ENCODE measurements at regions not wholly inside any gene's neighbourhood (a gene's known extent, or its start where the extent isn't known, plus 50 kb on each side); places are given as distances from the start of the nearest gene placed in this dataset.

GRCh38 chr13:20340759-20341171 lies 108.6 kb upstream of the GJB6 start:
- H3K4ac ChIP-seq (ENCODE audit: low read depth, low read length): no peak overlapping the region
- no peak overlapping the region for H4K91ac ChIP-seq (ENCODE audit: low read depth, low read length)
- H4K12ac ChIP-seq (ENCODE audit: low read depth, low read length): no peak overlapping the region
- no peak overlapping the region for H2BK120ac ChIP-seq (ENCODE audit: insufficient read depth, low read length, poor library complexity)
- no peak overlapping the region for H4K8ac ChIP-seq (ENCODE audit: low read depth, low read length)
- no peak overlapping the region for H2AK5ac ChIP-seq (ENCODE audit: low read length)
- H2AFZ ChIP-seq (ENCODE audit: insufficient read depth, low read length, poor library complexity): no peak overlapping the region
- no peak overlapping the region for H3K23ac ChIP-seq (ENCODE audit: low read length)
- H3K36me3 ChIP-seq (ENCODE audit: control insufficient read depth in 1 of 2, insufficient read depth in 2 of 2, low read length in 2 of 2): no peaks in the 10 kb centered on the region
- H3K4me1 ChIP-seq (ENCODE audit: control insufficient read depth in 1 of 2, insufficient read depth in 2 of 2, low read length in 2 of 2): peaks cover 7 to 9% of the 10 kb centered on the region in 2 experiments
- no peak overlapping the region for H3K27ac ChIP-seq (ENCODE audit: low read depth, low read length)
- peak in 1 of 2 donors; percentile 14 for DNase-seq
- H2BK12ac ChIP-seq (ENCODE audit: low read length): no peak overlapping the region
- H3K27me3 ChIP-seq (ENCODE audit: insufficient read depth, low read length): no peaks in the 10 kb centered on the region
- H3K79me1 ChIP-seq (ENCODE audit: low read length): no peaks in the 10 kb centered on the region
- no peak overlapping the region for H2BK5ac ChIP-seq (ENCODE audit: low read depth, low read length, poor library complexity)
- no peak overlapping the region for H3K14ac ChIP-seq (ENCODE audit: low read length)
- no peak overlapping the region for H3K4me2 ChIP-seq (ENCODE audit: low read length)
- H3K18ac ChIP-seq (ENCODE audit: low read length): no peak overlapping the region
- no peak overlapping the region for H3K4me3 ChIP-seq (ENCODE audit: low read depth, low read length)
- WGBS (ENCODE audit: extremely low coverage, insufficient coverage, insufficient read length): no CpG with 5 or more reads among the region's 10 CpGs
- H3K79me2 ChIP-seq (ENCODE audit: control insufficient read depth, insufficient read depth, low read length, poor library complexity): no peaks in the 10 kb centered on the region
- no peak overlapping the region for H3K9ac ChIP-seq (ENCODE audit: low read length)
- no peaks in the 10 kb centered on the region for H3K9me3 ChIP-seq (ENCODE audit: insufficient read depth, low read depth, low read length)

DNA sequence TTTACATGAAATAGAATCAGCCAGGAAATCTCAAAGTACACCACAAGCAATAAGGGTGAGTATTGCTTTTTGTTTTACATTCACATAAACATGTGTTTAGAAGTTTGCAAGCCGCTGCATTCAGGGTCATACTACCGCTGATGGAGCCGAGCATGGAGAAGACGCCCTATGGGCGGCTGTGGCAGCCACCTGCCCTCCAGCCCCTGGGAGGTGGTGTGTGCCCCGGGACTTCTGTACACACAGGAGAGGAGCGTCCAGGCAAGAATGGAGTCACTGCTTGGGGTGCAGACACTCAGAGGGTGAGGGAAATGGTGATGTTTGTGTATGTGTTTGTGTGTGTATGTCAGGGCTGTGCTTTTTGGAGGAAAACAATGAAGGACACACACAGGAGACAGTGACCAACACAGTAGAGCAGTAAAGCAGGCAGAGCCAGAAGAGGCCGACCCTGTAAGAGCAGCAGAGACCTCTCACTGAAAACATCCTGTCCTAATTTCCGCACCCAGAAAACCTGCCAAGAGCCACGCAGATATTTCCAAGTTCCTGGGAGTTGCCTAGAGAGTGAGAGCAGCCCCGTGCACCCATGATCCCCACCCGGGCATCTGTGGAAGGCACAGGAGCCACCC lies 108.1 kb upstream of the GJB6 start:
- H3K27me3 ChIP-seq (ENCODE audit: insufficient read depth, low read length): no peaks in the 10 kb centered on the region
- no CpG with 5 or more reads among the region's 12 CpGs for WGBS (ENCODE audit: extremely low coverage, insufficient coverage, insufficient read length)

DNA sequence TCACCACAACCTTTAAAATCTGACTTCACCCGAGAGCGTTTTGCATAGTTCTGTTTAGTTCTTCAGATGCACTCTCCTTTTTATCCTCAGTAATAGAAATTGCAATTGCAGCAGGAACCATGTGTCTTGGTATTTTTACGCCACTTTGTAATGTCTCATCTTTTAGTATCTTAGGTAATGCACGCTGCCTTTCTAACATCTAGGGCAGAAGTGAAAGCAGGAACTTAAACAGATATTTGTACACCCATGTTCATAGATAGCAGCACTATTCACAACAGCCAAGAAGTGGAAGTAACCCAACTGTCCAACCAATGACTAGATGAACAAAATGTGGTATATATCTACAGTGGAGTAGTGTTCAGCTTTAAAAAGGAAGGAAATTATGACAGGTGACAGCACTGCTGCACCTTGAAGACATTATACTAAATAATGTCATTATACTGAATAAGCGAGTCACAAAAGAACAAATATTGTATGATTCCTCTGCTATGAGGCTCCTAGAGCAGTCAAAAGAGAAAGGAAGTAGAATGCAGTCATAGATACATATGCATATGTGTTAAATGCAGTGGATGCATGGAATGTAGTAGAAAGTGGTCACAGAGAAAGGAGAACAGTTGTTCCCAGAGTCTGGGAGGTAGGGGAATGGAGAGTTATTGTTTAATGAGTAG lies 105.9 kb upstream of the GJB6 start:
- no peak overlapping the region for H2BK5ac ChIP-seq (ENCODE audit: low read depth, low read length, poor library complexity)
- no CpG with 5 or more reads among the region's 5 CpGs for WGBS (ENCODE audit: extremely low coverage, insufficient coverage, insufficient read length)
- no peak for DNase-seq
- H3K9ac ChIP-seq (ENCODE audit: low read length): no peak overlapping the region
- peaks cover 4% of the 10 kb centered on the region for H3K79me1 ChIP-seq (ENCODE audit: low read length)
- no peaks in the 10 kb centered on the region for H3K79me2 ChIP-seq (ENCODE audit: control insufficient read depth, insufficient read depth, low read length, poor library complexity)
- H4K12ac ChIP-seq (ENCODE audit: low read depth, low read length): no peak overlapping the region
- H3K9me3 ChIP-seq (ENCODE audit: insufficient read depth, low read depth, low read length): no peaks in the 10 kb centered on the region
- H2AFZ ChIP-seq (ENCODE audit: insufficient read depth, low read length, poor library complexity): no peak overlapping the region
- H2AK5ac ChIP-seq (ENCODE audit: low read length): no peak overlapping the region
- H3K18ac ChIP-seq (ENCODE audit: low read length): no peak overlapping the region
- no peaks in the 10 kb centered on the region for H3K27me3 ChIP-seq (ENCODE audit: insufficient read depth, low read length)
- H3K4me1 ChIP-seq (ENCODE audit: control insufficient read depth in 1 of 2, insufficient read depth in 2 of 2, low read length in 2 of 2): peaks cover 3 to 10% of the 10 kb centered on the region in 2 experiments
- no peak overlapping the region for H2BK120ac ChIP-seq (ENCODE audit: insufficient read depth, low read length, poor library complexity)
- no peak overlapping the region for H3K27ac ChIP-seq (ENCODE audit: low read depth, low read length)
- H3K4me2 ChIP-seq (ENCODE audit: low read length): no peak overlapping the region
- H3K14ac ChIP-seq (ENCODE audit: low read length): no peak overlapping the region
- H3K4ac ChIP-seq (ENCODE audit: low read depth, low read length): no peak overlapping the region
- H4K91ac ChIP-seq (ENCODE audit: low read depth, low read length): no peak overlapping the region
- no peaks in the 10 kb centered on the region for H3K36me3 ChIP-seq (ENCODE audit: control insufficient read depth in 1 of 2, insufficient read depth in 2 of 2, low read length in 2 of 2)
- no peak overlapping the region for H2BK12ac ChIP-seq (ENCODE audit: low read length)
- H3K23ac ChIP-seq (ENCODE audit: low read length): no peak overlapping the region
- no peak overlapping the region for H3K4me3 ChIP-seq (ENCODE audit: low read depth, low read length)
- no peak overlapping the region for H4K8ac ChIP-seq (ENCODE audit: low read depth, low read length)

More for the DNA sequence above, 108.1 kb upstream of the GJB6 start:
- Histone ChIP-seq H2AFZ (ENCODE audit: insufficient read depth, low read length, poor library complexity) (no peak overlapping the region), H2BK120ac (ENCODE audit: insufficient read depth, low read length, poor library complexity) (no peak overlapping the region), H3K4ac (ENCODE audit: low read depth, low read length) (no peak overlapping the region), H2AK5ac (ENCODE audit: low read length) (no peak overlapping the region), H2BK12ac (ENCODE audit: low read length) (no peak overlapping the region), H3K79me2 (ENCODE audit: control insufficient read depth, insufficient read depth, low read length, poor library complexity) (no peaks in the 10 kb centered on the region), H3K4me1 (ENCODE audit: control insufficient read depth in 1 of 2, insufficient read depth in 2 of 2, low read length in 2 of 2) (peaks cover 5 to 6% of the 10 kb centered on the region in 2 experiments), H3K79me1 (ENCODE audit: low read length) (no peaks in the 10 kb centered on the region), H3K4me3 (ENCODE audit: low read depth, low read length) (no peak overlapping the region), H3K9ac (ENCODE audit: low read length) (no peak overlapping the region), H3K4me2 (ENCODE audit: low read length) (no peak overlapping the region), H3K36me3 (ENCODE audit: control insufficient read depth in 1 of 2, insufficient read depth in 2 of 2, low read length in 2 of 2) (no peaks in the 10 kb centered on the region), H3K9me3 (ENCODE audit: insufficient read depth, low read depth, low read length) (no peaks in the 10 kb centered on the region), H3K14ac (ENCODE audit: low read length) (no peak overlapping the region), H3K27ac (ENCODE audit: low read depth, low read length) (no peak overlapping the region), H4K91ac (ENCODE audit: low read depth, low read length) (no peak overlapping the region), H2BK5ac (ENCODE audit: low read depth, low read length, poor library complexity) (no peak overlapping the region), H4K12ac (ENCODE audit: low read depth, low read length) (no peak overlapping the region), H3K23ac (ENCODE audit: low read length) (no peak overlapping the region), H3K18ac (ENCODE audit: low read length) (no peak overlapping the region), H4K8ac (ENCODE audit: low read depth, low read length) (no peak overlapping the region)
- no peak for DNase-seq

- Histone ChIP-seq H4K12ac (ENCODE audit: low read depth, low read length) (no peak overlapping the region), H3K4me1 (ENCODE audit: control insufficient read depth in 1 of 2, insufficient read depth in 2 of 2, low read length in 2 of 2) (peaks cover 11 to 15% of the 10 kb centered on the region in 2 experiments), H3K4ac (ENCODE audit: low read depth, low read length) (no peak overlapping the region), H2BK5ac (ENCODE audit: low read depth, low read length, poor library complexity) (no peak overlapping the region), H3K14ac (ENCODE audit: low read length) (no peak overlapping the region), H2AK5ac (ENCODE audit: low read length) (no peak overlapping the region), H3K9ac (ENCODE audit: low read length) (no peak overlapping the region), H4K8ac (ENCODE audit: low read depth, low read length) (no peak overlapping the region), H3K23ac (ENCODE audit: low read length) (no peak overlapping the region), H3K4me2 (ENCODE audit: low read length) (no peak overlapping the region), H3K79me1 (ENCODE audit: low read length) (peaks cover 4% of the 10 kb centered on the region), H2BK120ac (ENCODE audit: insufficient read depth, low read length, poor library complexity) (no peak overlapping the region), H3K27me3 (ENCODE audit: insufficient read depth, low read length) (no peaks in the 10 kb centered on the region), H3K36me3 (ENCODE audit: control insufficient read depth in 1 of 2, insufficient read depth in 2 of 2, low read length in 2 of 2) (no peaks in the 10 kb centered on the region), H3K9me3 (ENCODE audit: insufficient read depth, low read depth, low read length) (no peaks in the 10 kb centered on the region), H2BK12ac (ENCODE audit: low read length) (no peak overlapping the region), H3K4me3 (ENCODE audit: low read depth, low read length) (no peak overlapping the region), H3K79me2 (ENCODE audit: control insufficient read depth, insufficient read depth, low read length, poor library complexity) (no peaks in the 10 kb centered on the region), H4K91ac (ENCODE audit: low read depth, low read length) (no peak overlapping the region), H2AFZ (ENCODE audit: insufficient read depth, low read length, poor library complexity) (no peak overlapping the region), H3K27ac (ENCODE audit: low read depth, low read length) (no peak overlapping the region), H3K18ac (ENCODE audit: low read length) (no peak overlapping the region)
- WGBS (ENCODE audit: extremely low coverage, insufficient coverage, insufficient read length): no CpG with 5 or more reads among the region's 4 CpGs
- no peak for DNase-seq
Measured at GRCh38 chr13:20336761-20337160, 104.6 kb upstream of the GJB6 start.

All from trophoblast cell (in vitro differentiated cells and primary cell).